SK-N-SH (cell line): ENCODE measurements at regions not wholly inside any gene's neighbourhood (a gene's known extent, or its start where the extent isn't known, plus 50 kb on each side); places are given as distances from the start of the nearest gene placed in this dataset.

Experiments
- CTCF ChIA-PET: fragments of 300-600, 350-600 bp; formaldehyde crosslinking; extraction: SDS; loops from one replicate; lab custom pipeline; 2021; lab: Yijun Ruan, JAX
- POLR2A ChIA-PET: fragments of 350-600 bp; sonication (Branson Sonifier 250); formaldehyde crosslinking; extraction: SDS; loops from one replicate; lab custom pipeline; 2020; ENCODE audit warnings: antibody characterized with exemption, inconsistent platforms; lab: Yijun Ruan, JAX
- DNase-seq: peaks from one replicate; pipeline ENCODE4 v3.0.0; 2012
- H2AFZ ChIP-seq: fragments of 200-600 bp; sonication (generic); 2 replicates; pipeline ENCODE4 v1.8.1; 2016; ENCODE audit warnings: antibody characterized with exemption, mild to moderate bottlenecking, low read depth
- H3F3A ChIP-seq: fragments of 200-600 bp; sonication (generic); replicated peaks from 2 replicates; pipeline ENCODE3; 2016; ENCODE audit warnings: antibody characterized with exemption, mild to moderate bottlenecking; ENCODE audit not compliant: insufficient read depth
- H3K27ac ChIP-seq, 2 experiments: fragments of 200-500 bp in 1 of 2; fragments of 200-600 bp in 1 of 2; sonication (Bioruptor generic) in 1 of 2; sonication (generic), shearing (Covaris generic) in 1 of 2; 2 replicates each; pipeline versions ENCODE4 v1.5.1 to v1.6.1; 2014 to 2016; ENCODE audit warnings: low read depth in 2 of 2, inconsistent platforms in 1 of 2, low read length in 1 of 2, mild to moderate bottlenecking in 1 of 2, mixed read lengths in 1 of 2
- H3K27me3 ChIP-seq: fragments of 200-600 bp; sonication (generic), shearing (Covaris generic); 2 replicates; pipeline ENCODE4 v1.6.1; 2016; ENCODE audit warnings: mixed run types; ENCODE audit not compliant: insufficient read depth
- H3K36me3 ChIP-seq, 2 experiments: fragments of 200-500 bp in 1 of 2; fragments of 200-600 bp in 1 of 2; sonication (Bioruptor generic) in 1 of 2; sonication (generic) in 1 of 2; replicated peaks in 1 of 2; 2 replicates each; pipeline versions ENCODE3 to v1.5.1; 2014 to 2016; ENCODE audit warnings: low read length in 1 of 2, mild to moderate bottlenecking in 1 of 2; ENCODE audit not compliant: insufficient read depth in 2 of 2, control insufficient read depth in 1 of 2
- H3K4me1 ChIP-seq, 2 experiments: fragments of 200-500 bp in 1 of 2; fragments of 200-600 bp in 1 of 2; sonication (Bioruptor generic) in 1 of 2; sonication (generic), shearing (Covaris generic) in 1 of 2; 2 replicates each; pipeline versions ENCODE4 v1.5.1 to v1.6.1; 2014 to 2016; ENCODE audit warnings: low read depth in 1 of 2, low read length in 1 of 2, mixed run types in 1 of 2; ENCODE audit not compliant: insufficient read depth in 2 of 2, control insufficient read depth in 1 of 2
- H3K4me2 ChIP-seq: fragments of 200-600 bp; sonication (generic), shearing (Covaris generic); 2 replicates; pipeline ENCODE4 v1.6.1; 2017; ENCODE audit warnings: mixed run types
- H3K4me3 ChIP-seq, 2 experiments: fragments of 200-500 bp in 1 of 2; fragments of 200-600 bp in 1 of 2; sonication (Bioruptor generic) in 1 of 2; sonication (generic), shearing (Covaris generic) in 1 of 2; 2 replicates each; pipeline versions ENCODE4 v1.5.1 to v1.8.1; 2014 to 2016; ENCODE audit warnings: low read depth in 2 of 2, inconsistent platforms in 1 of 2, low read length in 1 of 2, mild to moderate bottlenecking in 1 of 2, mixed read lengths in 1 of 2, moderate library complexity in 1 of 2
- H3K79me2 ChIP-seq: fragments of 200-600 bp; sonication (generic); 2 replicates; pipeline ENCODE4 v1.8.1; 2017; ENCODE audit warnings: mild to moderate bottlenecking; ENCODE audit not compliant: insufficient read depth
- H3K9ac ChIP-seq: fragments of 200-600 bp; sonication (generic); 2 replicates; pipeline ENCODE4 v1.6.1; 2017; ENCODE audit warnings: mixed run types
- H3K9me2 ChIP-seq: fragments of 200-600 bp; sonication (generic); 2 replicates; pipeline ENCODE4 v1.6.1; 2017; ENCODE audit warnings: mixed run types
- H3K9me3 ChIP-seq: fragments of 200-600 bp; sonication (generic); 2 replicates; pipeline ENCODE4 v1.6.1; 2017; ENCODE audit warnings: mixed run types, mild to moderate bottlenecking, moderate library complexity
- H4K20me1 ChIP-seq: fragments of 200-600 bp; sonication (generic); 2 replicates; pipeline ENCODE4 v1.6.1; 2017; ENCODE audit warnings: mild to moderate bottlenecking, mixed run types; ENCODE audit not compliant: insufficient read depth
- CHD2 ChIP-seq: fragments of 150-350 bp; IDR thresholded peaks from 2 replicates; pipeline ENCODE4 v1.6.1; 2018; ENCODE audit warnings: low read length; ENCODE audit not compliant: partially characterized antibody
- CTCF ChIP-seq: fragments of 200-600 bp; sonication (generic); IDR thresholded peaks from 2 replicates; pipeline ENCODE4 v1.6.1; 2017; ENCODE audit warnings: antibody characterized with exemption, mild to moderate bottlenecking, moderate library complexity
- ELF1 ChIP-seq: IDR thresholded peaks from 2 replicates; pipeline ENCODE4 v1.4.0; 2012
- EP300 ChIP-seq, 2 experiments: IDR thresholded peaks; 2 replicates each; pipeline versions ENCODE4 v1.4.0 to v1.6.1; 2012; ENCODE audit warnings: borderline replicate concordance in 1 of 2, low read depth in 1 of 2, low read length in 1 of 2
- FOXM1 ChIP-seq: IDR thresholded peaks from 2 replicates; pipeline ENCODE4 v1.4.0; 2012; ENCODE audit warnings: low read depth, mild to moderate bottlenecking
- GATA2 ChIP-seq: sonication (generic); formaldehyde crosslinking; IDR thresholded peaks from 2 replicates; pipeline ENCODE4 v1.5.0; 2020; ENCODE audit warnings: mild to moderate bottlenecking, missing genetic modification reagents
- MAX ChIP-seq: IDR thresholded peaks from 2 replicates; pipeline ENCODE4 v1.4.0; 2012; ENCODE audit warnings: low read depth
- MXI1 ChIP-seq: IDR thresholded peaks from 2 replicates; pipeline ENCODE4 v1.6.1; 2012; ENCODE audit warnings: mild to moderate bottlenecking, low read depth, low read length, improper control_type of control experiment
- POLR2AphosphoS5 ChIP-seq: IDR thresholded peaks from 2 replicates; pipeline ENCODE4 v1.6.1; 2012; ENCODE audit warnings: low read depth, low read length
- RAD21 ChIP-seq: IDR thresholded peaks from 2 replicates; pipeline ENCODE4 v1.6.1; 2012; ENCODE audit warnings: mild to moderate bottlenecking, low read length
- RCOR1 ChIP-seq: fragments of 150-350 bp; IDR thresholded peaks from 2 replicates; pipeline ENCODE4 v1.6.1; 2017; ENCODE audit warnings: antibody characterized with exemption, low read length
- REST ChIP-seq: IDR thresholded peaks from 2 replicates; pipeline ENCODE4 v1.6.1; 2012; ENCODE audit warnings: mild to moderate bottlenecking, low read depth, low read length, moderate library complexity
- YY1 ChIP-seq: IDR thresholded peaks from 2 replicates; pipeline ENCODE4 v1.4.0; 2012; ENCODE audit warnings: low read depth, mild to moderate bottlenecking
- WGBS: methylation state at CpG from one replicate; pipeline ENCODE4 v1.1.6; 2017; ENCODE audit warnings: low lambda C conversion rate; 5-methylcytosine and 5-hydroxymethylcytosine counted together

- H3K27ac ChIP-seq: no peak overlapping the region
- no peak overlapping the region for H3K4me3 ChIP-seq
- no peaks in the 10 kb centered on the region for H4K20me1 ChIP-seq
- no peak for DNase-seq
- no peaks in the 10 kb centered on the region for H3F3A ChIP-seq
- H3K9me2 ChIP-seq: no peaks in the 10 kb centered on the region
- no peaks in the 10 kb centered on the region for H3K79me2 ChIP-seq
- H3K27me3 ChIP-seq: no peaks in the 10 kb centered on the region
- H3K9me3 ChIP-seq: peaks cover 4% of the 10 kb centered on the region; the same call in 1 of the 2 replicates
- CTCF ChIA-PET: interaction anchor here (1.2 to 1.3 kb wide), 2 partner anchors 8 to 77 kb away, joined by 4 read pairs; no protein-coding TSS in a partner anchor
- WGBS: 6% methylated on average over 2 of the region's 2 CpGs
- POLR2A ChIA-PET: no interaction called here
- no peak overlapping the region for H3K9ac ChIP-seq
- TF ChIP-seq ELF1 (no peak), RCOR1 (no peak)
- TF ChIP-seq, all 33 proteins: peak for 0
- Histone ChIP-seq H2AFZ (no peak overlapping the region), H3K36me3 (no peaks in the 10 kb centered on the region), H3K4me1 (no peaks in the 10 kb centered on the region), H3K4me2 (no peak overlapping the region)
Measured at GRCh38 chr2:21469158-21469557, 345.4 kb downstream of the TDRD15 start.

- Histone ChIP-seq H3K9ac (no peak overlapping the region), H3K9me2 (no peaks in the 10 kb centered on the region), H3K4me2 (no peak overlapping the region), H3K9me3 (peaks cover 4% of the 10 kb centered on the region; the same call in 1 of the 2 replicates), H3K27me3 (no peaks in the 10 kb centered on the region), H3K79me2 (no peaks in the 10 kb centered on the region), H3K4me1 (no peaks in the 10 kb centered on the region), H2AFZ (no peak overlapping the region), H4K20me1 (no peaks in the 10 kb centered on the region), H3K27ac (no peak overlapping the region), H3F3A (no peaks in the 10 kb centered on the region), H3K36me3 (no peaks in the 10 kb centered on the region), H3K4me3 (no peak overlapping the region)
- TF ChIP-seq ELF1 (no peak), REST (no peak), MXI1 (no peak), YY1 (no peak), CHD2 (no peak), MAX (no peak), GATA2 (CRISPR knock-in tag) (no peak), FOXM1 (no peak), POLR2AphosphoS5 (no peak), RAD21 (no peak), CTCF (no peak), EP300 (IDR thresholded peaks at IDR 0.05; ENCODE audit: borderline replicate concordance in 1 of 2, low read depth in 1 of 2, low read length in 1 of 2) (no peak)
- 15% methylated on average over 4 of the region's 4 CpGs for WGBS
- DNase-seq: no peak
- ChIA-PET POLR2A (no interaction called here), CTCF (interaction anchor here (1.3 kb wide), 1 partner anchor 9 kb away, joined by 4 read pairs; no protein-coding TSS in a partner anchor)
Measured at GRCh38 chr2:21469564-21469963, 345.8 kb downstream of the TDRD15 start.
